ENCODE measurements at regions not wholly inside any gene's neighbourhood (a gene's known extent, or its start where the extent isn't known, plus 50 kb on each side); places are given as distances from the start of the nearest gene placed in this dataset.

DNA sequence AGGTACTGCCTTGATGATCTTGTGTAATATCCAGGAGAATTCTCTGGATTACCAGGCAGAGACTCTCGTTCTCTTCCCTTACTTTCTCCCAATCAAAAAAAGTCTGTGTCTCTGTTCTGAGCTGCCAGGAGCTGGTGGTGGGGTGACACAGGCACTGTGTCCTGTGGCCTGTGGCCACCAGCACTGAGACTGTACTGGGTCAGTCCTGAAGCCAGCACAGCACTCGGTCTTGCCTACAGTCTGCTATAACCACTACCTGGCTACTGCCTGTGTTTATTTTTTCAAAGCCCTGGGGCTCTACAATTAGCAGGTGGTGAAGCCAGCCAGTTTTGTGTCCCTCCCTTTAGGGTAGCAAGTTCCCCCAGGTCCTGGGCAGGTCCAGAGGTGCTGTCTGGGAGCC, 331.1 kb upstream of the MAGEB18 start:
- TF ChIP-seq, protein P1, sequence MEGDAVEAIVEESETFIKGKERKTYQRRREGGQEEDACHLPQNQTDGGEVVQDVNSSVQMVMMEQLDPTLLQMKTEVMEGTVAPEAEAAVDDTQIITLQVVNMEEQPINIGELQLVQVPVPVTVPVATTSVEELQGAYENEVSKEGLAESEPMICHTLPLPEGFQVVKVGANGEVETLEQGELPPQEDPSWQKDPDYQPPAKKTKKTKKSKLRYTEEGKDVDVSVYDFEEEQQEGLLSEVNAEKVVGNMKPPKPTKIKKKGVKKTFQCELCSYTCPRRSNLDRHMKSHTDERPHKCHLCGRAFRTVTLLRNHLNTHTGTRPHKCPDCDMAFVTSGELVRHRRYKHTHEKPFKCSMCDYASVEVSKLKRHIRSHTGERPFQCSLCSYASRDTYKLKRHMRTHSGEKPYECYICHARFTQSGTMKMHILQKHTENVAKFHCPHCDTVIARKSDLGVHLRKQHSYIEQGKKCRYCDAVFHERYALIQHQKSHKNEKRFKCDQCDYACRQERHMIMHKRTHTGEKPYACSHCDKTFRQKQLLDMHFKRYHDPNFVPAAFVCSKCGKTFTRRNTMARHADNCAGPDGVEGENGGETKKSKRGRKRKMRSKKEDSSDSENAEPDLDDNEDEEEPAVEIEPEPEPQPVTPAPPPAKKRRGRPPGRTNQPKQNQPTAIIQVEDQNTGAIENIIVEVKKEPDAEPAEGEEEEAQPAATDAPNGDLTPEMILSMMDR (conservative IDR thresholded peaks at IDR 0.05; ENCODE audit: low read depth, low read length): no peak
- TF ChIP-seq EZH2 (IDR thresholded peaks at IDR 0.05; ENCODE audit: borderline replicate concordance, low read depth, low read length, poor library complexity, severe bottlenecking): no peak
- Histone ChIP-seq H3K9me3 (ENCODE audit: low read depth, low read length, poor library complexity, severe bottlenecking) (no peaks in the 10 kb centered on the region), H3K4me1 (ENCODE audit: insufficient read depth, low read length, poor library complexity, severe bottlenecking) (no peaks in the 10 kb centered on the region), H3K36me3 (ENCODE audit: insufficient read depth, low read length, poor library complexity, severe bottlenecking) (no peaks in the 10 kb centered on the region), H3K27me3 (replicated peaks; ENCODE audit: insufficient read depth, low read depth, low read length, poor library complexity) (no peaks in the 10 kb centered on the region), H3K4me3 (ENCODE audit: low read depth, low read length, poor library complexity, severe bottlenecking) (no peak overlapping the region), H3K27ac (ENCODE audit: low read depth, low read length, poor library complexity, severe bottlenecking) (no peak overlapping the region)
- intact Hi-C loops (cut with micrococcal nuclease; ENCODE audit: unreplicated experiment): no loop called here
- ChIA-PET POLR2A (ENCODE audit: low non-redundant PET) (no interaction called here), CTCF (no interaction called here)
- no peak for DNase-seq (ENCODE audit: low spot score)
- no TSS peak for BruUV-seq (replicated peaks)

GRCh38 chrX:25810202-25810601, 327.9 kb upstream of the MAGEB18 start:
- H3K36me3 ChIP-seq (ENCODE audit: insufficient read depth, low read length, poor library complexity, severe bottlenecking): no peaks in the 10 kb centered on the region
- intact Hi-C loops (cut with micrococcal nuclease; ENCODE audit: unreplicated experiment): no loop called here
- no peak overlapping the region for H3K27ac ChIP-seq (ENCODE audit: low read depth, low read length, poor library complexity, severe bottlenecking)
- BruUV-seq (replicated peaks): no TSS peak
- peak; percentile 5 for DNase-seq (ENCODE audit: low spot score)
- ChIA-PET CTCF (no interaction called here), POLR2A (ENCODE audit: low non-redundant PET) (no interaction called here)
- no peaks in the 10 kb centered on the region for H3K27me3 ChIP-seq (replicated peaks; ENCODE audit: insufficient read depth, low read depth, low read length, poor library complexity)
- H3K9me3 ChIP-seq (ENCODE audit: low read depth, low read length, poor library complexity, severe bottlenecking): no peaks in the 10 kb centered on the region
- H3K4me3 ChIP-seq (ENCODE audit: low read depth, low read length, poor library complexity, severe bottlenecking): no peak overlapping the region
- TF ChIP-seq EZH2 (IDR thresholded peaks at IDR 0.05; ENCODE audit: borderline replicate concordance, low read depth, low read length, poor library complexity, severe bottlenecking): no peak
- TF ChIP-seq, protein P1 (conservative IDR thresholded peaks at IDR 0.05; ENCODE audit: low read depth, low read length): no peak
- H3K4me1 ChIP-seq (ENCODE audit: insufficient read depth, low read length, poor library complexity, severe bottlenecking): no peaks in the 10 kb centered on the region

GRCh38 chrX:25819879-25820278, 318.3 kb upstream of the MAGEB18 start:
- Histone ChIP-seq H3K27ac (ENCODE audit: low read depth, low read length, poor library complexity, severe bottlenecking) (no peak overlapping the region), H3K4me3 (ENCODE audit: low read depth, low read length, poor library complexity, severe bottlenecking) (no peak overlapping the region), H3K9me3 (ENCODE audit: low read depth, low read length, poor library complexity, severe bottlenecking) (no peaks in the 10 kb centered on the region), H3K4me1 (ENCODE audit: insufficient read depth, low read length, poor library complexity, severe bottlenecking) (no peaks in the 10 kb centered on the region), H3K36me3 (ENCODE audit: insufficient read depth, low read length, poor library complexity, severe bottlenecking) (no peaks in the 10 kb centered on the region), H3K27me3 (replicated peaks; ENCODE audit: insufficient read depth, low read depth, low read length, poor library complexity) (no peaks in the 10 kb centered on the region)
- TF ChIP-seq, protein P1 (conservative IDR thresholded peaks at IDR 0.05; ENCODE audit: low read depth, low read length): no peak
- no peak for TF ChIP-seq EZH2 (IDR thresholded peaks at IDR 0.05; ENCODE audit: borderline replicate concordance, low read depth, low read length, poor library complexity, severe bottlenecking)
- intact Hi-C loops (cut with micrococcal nuclease; ENCODE audit: unreplicated experiment): no loop called here
- BruUV-seq (replicated peaks): no TSS peak
- CTCF ChIA-PET: no interaction called here
- POLR2A ChIA-PET (ENCODE audit: low non-redundant PET): no interaction called here
- DNase-seq (ENCODE audit: low spot score): no peak
